C4-2B (cell line): ENCODE measurements at regions not wholly inside any gene's neighbourhood (a gene's known extent, or its start where the extent isn't known, plus 50 kb on each side); places are given as distances from the start of the nearest gene placed in this dataset.

Source experiments
- H3K27ac ChIP-seq: fragments of 450-650 bp; 2 replicates; pipeline ENCODE4 v1.5.1; 2017
- CTCF ChIP-seq: fragments of 450-650 bp; conservative IDR thresholded peaks from 2 replicates; pipeline ENCODE4 v1.5.1; 2017; ENCODE audit warnings: mild to moderate bottlenecking
- ZFX ChIP-seq: fragments of 450-650 bp; IDR thresholded peaks from 2 replicates; pipeline ENCODE4 v1.6.1; 2017

DNA sequence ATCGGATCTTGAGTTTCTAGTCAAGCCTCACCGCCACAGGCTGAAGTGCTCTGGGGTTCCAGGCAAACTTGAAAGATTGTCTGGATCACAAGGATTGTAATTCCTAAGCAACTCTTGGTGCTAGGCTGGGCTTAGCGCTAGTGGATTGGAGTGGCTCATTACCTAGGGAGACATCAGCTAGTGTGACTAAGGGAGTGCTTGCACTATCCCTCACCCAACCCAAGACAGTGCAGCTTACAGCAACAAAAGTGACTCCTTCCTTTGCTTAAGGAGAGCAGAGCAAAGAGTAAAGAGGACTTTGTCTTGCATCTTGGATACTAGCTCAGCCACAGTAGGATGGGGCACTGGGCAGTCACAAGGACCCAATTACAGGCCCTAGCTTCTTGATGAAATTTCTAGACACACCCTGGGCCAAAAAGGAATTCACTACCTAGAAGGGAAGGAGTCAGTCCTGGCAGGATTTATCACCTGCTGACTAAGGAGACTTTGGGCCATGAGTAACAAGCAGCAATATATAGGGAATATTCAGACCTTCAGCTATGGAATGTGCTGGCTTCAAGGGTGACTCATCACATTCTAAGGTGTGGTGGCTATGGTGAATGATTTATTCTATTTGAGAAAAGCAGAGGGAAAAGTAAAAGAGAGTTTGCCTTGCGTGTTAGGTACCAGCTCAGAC is 1212.4 kb downstream of the PCDH18 start:
- TF ChIP-seq CTCF (no peak), ZFX (no peak)
- no peak overlapping the region for H3K27ac ChIP-seq

- no peak overlapping the region for H3K27ac ChIP-seq
- no peak for TF ChIP-seq CTCF
- no peak for TF ChIP-seq ZFX
Measured at GRCh38 chr4:136316961-136317360, 1215.3 kb downstream of the PCDH18 start.

- TF ChIP-seq ZFX (no peak), CTCF (no peak)
- H3K27ac ChIP-seq, result no peak overlapping the region
Measured at GRCh38 chr4:136314686-136315085, 1217.6 kb downstream of the PCDH18 start.

GRCh38 chr4:136311774-136312173 is 1220.5 kb downstream of the PCDH18 start:
- H3K27ac ChIP-seq, result no peak overlapping the region
- TF ChIP-seq ZFX (no peak), CTCF (no peak)

- no peak overlapping the region for H3K27ac ChIP-seq
- no peak for TF ChIP-seq CTCF
- TF ChIP-seq ZFX, result no peak
Measured at GRCh38 chr4:136307765-136308164, 1224.5 kb downstream of the PCDH18 start.

GRCh38 chr4:136306361-136306760 is 1225.9 kb downstream of the PCDH18 start:
- H3K27ac ChIP-seq, result no peak overlapping the region
- no peak for TF ChIP-seq ZFX
- TF ChIP-seq CTCF, result no peak

DNA sequence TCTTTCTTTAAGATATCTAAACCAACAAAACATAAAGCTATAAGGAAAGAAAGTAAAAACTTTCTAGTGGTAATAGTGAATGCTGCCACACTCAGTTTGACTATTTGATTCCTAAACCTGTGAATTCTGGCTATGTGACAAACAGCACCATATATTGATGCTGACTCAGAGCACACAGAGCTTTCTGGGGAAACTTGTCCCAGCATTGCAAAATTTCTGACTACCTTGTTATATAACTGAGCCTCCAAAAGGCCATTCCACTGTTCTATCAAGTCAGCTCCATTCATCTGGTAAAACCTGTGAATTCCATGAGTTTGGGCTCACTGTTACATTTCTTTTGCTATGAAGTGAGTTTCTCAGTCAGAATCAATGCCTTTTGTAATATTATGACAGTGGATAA is 1229.7 kb downstream of the PCDH18 start:
- no peak for TF ChIP-seq CTCF
- no peak for TF ChIP-seq ZFX
- H3K27ac ChIP-seq, result no peak overlapping the region
